ENCODE measurements at regions not wholly inside any gene's neighbourhood (a gene's known extent, or its start where the extent isn't known, plus 50 kb on each side); places are given as distances from the start of the nearest gene placed in this dataset.

- no peak overlapping the region for H3K4me3 ChIP-seq
- H3K27ac ChIP-seq = no peak overlapping the region
- H3K36me3 ChIP-seq = no peaks in the 10 kb centered on the region
- TF ChIP-seq CTCF (IDR thresholded peaks at IDR 0.05) (no peak), POLR2A (IDR thresholded peaks at IDR 0.05) (no peak)
- H3K9me3 ChIP-seq = no peaks in the 10 kb centered on the region
- H3K27me3 ChIP-seq = no peaks in the 10 kb centered on the region
- DNase-seq = no peak
- H3K4me1 ChIP-seq = no peaks in the 10 kb centered on the region
Measured at GRCh38 chr5:73367650-73368049, 80.9 kb downstream of the FOXD1 start.

GRCh38 chr5:73365990-73366667 lies 82.4 kb downstream of the FOXD1 start:
- no peak for TF ChIP-seq CTCF (IDR thresholded peaks at IDR 0.05)
- H3K4me3 ChIP-seq = no peak overlapping the region
- H3K27me3 ChIP-seq = no peaks in the 10 kb centered on the region
- H3K9me3 ChIP-seq = no peaks in the 10 kb centered on the region
- no peak overlapping the region for H3K27ac ChIP-seq
- no peaks in the 10 kb centered on the region for H3K4me1 ChIP-seq
- no peaks in the 10 kb centered on the region for H3K36me3 ChIP-seq
- no peak for DNase-seq

- DNase-seq = no peak
- Histone ChIP-seq H3K4me3 (no peak overlapping the region), H3K4me1 (no peaks in the 10 kb centered on the region), H3K27ac (no peak overlapping the region), H3K27me3 (no peaks in the 10 kb centered on the region), H3K36me3 (no peaks in the 10 kb centered on the region), H3K9me3 (no peaks in the 10 kb centered on the region)
- no peak for TF ChIP-seq POLR2A (IDR thresholded peaks at IDR 0.05)
- no peak for TF ChIP-seq CTCF (IDR thresholded peaks at IDR 0.05)
Measured at GRCh38 chr5:73365301-73365853, 83.2 kb downstream of the FOXD1 start.

- Histone ChIP-seq H3K36me3 (no peaks in the 10 kb centered on the region), H3K4me1 (no peaks in the 10 kb centered on the region), H3K27ac (no peak overlapping the region), H3K9me3 (no peaks in the 10 kb centered on the region), H3K27me3 (no peaks in the 10 kb centered on the region), H3K4me3 (no peak overlapping the region)
- no peak for DNase-seq
- TF ChIP-seq POLR2A (IDR thresholded peaks at IDR 0.05) (no peak), CTCF (IDR thresholded peaks at IDR 0.05) (no peak)
Measured at GRCh38 chr5:73363911-73364730, 84.5 kb downstream of the FOXD1 start.

- H3K9me3 ChIP-seq = no peaks in the 10 kb centered on the region
- no peaks in the 10 kb centered on the region for H3K4me1 ChIP-seq
- TF ChIP-seq CTCF (IDR thresholded peaks at IDR 0.05) (no peak), POLR2A (IDR thresholded peaks at IDR 0.05) (no peak)
- H3K36me3 ChIP-seq = no peaks in the 10 kb centered on the region
- H3K27ac ChIP-seq = no peak overlapping the region
- DNase-seq = no peak
- H3K4me3 ChIP-seq = no peak overlapping the region
- no peaks in the 10 kb centered on the region for H3K27me3 ChIP-seq
Measured at GRCh38 chr5:73359395-73359794, 89.2 kb downstream of the FOXD1 start.

All from Peyer's patch (tissue), 4 donors.